MCF 10A (cell line): ENCODE measurements at regions not wholly inside any gene's neighbourhood (a gene's known extent, or its start where the extent isn't known, plus 50 kb on each side); places are given as distances from the start of the nearest gene placed in this dataset.
"Not testable (repeated sequence)": the region's sequence is repeated elsewhere in the genome, so short reads cannot be mapped to it uniquely, and the experiment has no call there.

Source experiments
- BruUV-seq: library from RNA; stranded (reverse); fragments of 400-500 nt; replicated peaks from 2 replicates; lab custom pipeline; 2021; lab: Mats Ljungman, UMichigan
- CTCF ChIA-PET: fragments of 300-600 bp; sonication (Branson Sonifier 250); formaldehyde crosslinking; extraction: SDS; loops from one replicate; lab custom pipeline; 2021; ENCODE audit warnings: antibody characterized with exemption, inconsistent platforms; lab: Yijun Ruan, JAX
- POLR2A ChIA-PET: fragments of 300-600, 350-650 bp; sonication (Branson Sonifier 250); formaldehyde crosslinking; extraction: SDS; loops from one replicate; lab custom pipeline; 2020; ENCODE audit warnings: antibody characterized with exemption, inconsistent platforms; lab: Yijun Ruan, JAX
- DNase-seq: peaks from one replicate; pipeline ENCODE4 v3.0.0-alpha.2; 2018; ENCODE audit not compliant: unreplicated experiment
- H3K27ac Mint-ChIP-seq: one replicate; pipeline ENCODE4 v1.8.0; 2022; ENCODE audit warnings: mild to moderate bottlenecking, low read depth, mixed read lengths; ENCODE audit not compliant: unreplicated experiment
- H3K27me3 Mint-ChIP-seq: one replicate; pipeline ENCODE4 v1.8.0; 2022; ENCODE audit warnings: mixed read lengths; ENCODE audit not compliant: insufficient read depth, unreplicated experiment
- H3K36me3 Mint-ChIP-seq: one replicate; pipeline ENCODE4 v1.8.0; 2022; ENCODE audit warnings: mild to moderate bottlenecking, moderate library complexity, mixed read lengths; ENCODE audit not compliant: insufficient read depth, unreplicated experiment
- H3K4me1 Mint-ChIP-seq: one replicate; pipeline ENCODE4 v1.8.0; 2022; ENCODE audit warnings: mixed read lengths; ENCODE audit not compliant: insufficient read depth, unreplicated experiment
- H3K4me3 Mint-ChIP-seq: one replicate; pipeline ENCODE4 v1.8.0; 2022; ENCODE audit warnings: mild to moderate bottlenecking, moderate library complexity, mixed read lengths; ENCODE audit not compliant: unreplicated experiment
- H3K9me3 Mint-ChIP-seq: one replicate; pipeline ENCODE4 v1.8.0; 2022; ENCODE audit warnings: mixed read lengths; ENCODE audit not compliant: unreplicated experiment
- CTCF ChIP-seq: fragments of 200-600 bp; IDR thresholded peaks from one replicate; pipeline ENCODE4 v1.8.0; 2022; ENCODE audit warnings: antibody characterized with exemption, mild to moderate bottlenecking; ENCODE audit not compliant: unreplicated experiment
- intact Hi-C: fragments of 100-400 bp; cut with micrococcal nuclease; formaldehyde crosslinking; loops from 2 replicates; pipeline ENCODE4 v1.14.1; 2022

GRCh38 chr10:118931436-118931835, 98.1 kb upstream of the NANOS1 start:
- Mint-ChIP-seq H3K4me1 (no peaks in the 10 kb centered on the region), H3K27me3 (no peaks in the 10 kb centered on the region), H3K4me3 (no peak overlapping the region), H3K27ac (no peak overlapping the region), H3K36me3 (no peaks in the 10 kb centered on the region), H3K9me3 (peaks cover 21% of the 10 kb centered on the region)
- no peak for TF ChIP-seq CTCF
- ChIA-PET POLR2A (no interaction called here), CTCF (no interaction called here)
- no TSS peak for BruUV-seq
- intact Hi-C loops = no loop called here
- DNase-seq = no peak

- intact Hi-C loops, DNase-seq, H3K4me1 Mint-ChIP-seq, H3K27me3 Mint-ChIP-seq, H3K27ac Mint-ChIP-seq, POLR2A ChIA-PET, BruUV-seq, H3K36me3 Mint-ChIP-seq, H3K4me3 Mint-ChIP-seq: not testable (repeated sequence)
- CTCF ChIA-PET = interaction anchor here (0.6 kb wide), 1 partner anchor 10 kb away, joined by 3 read pairs; no protein-coding TSS in a partner anchor
- H3K9me3 Mint-ChIP-seq = peaks cover 21% of the 10 kb centered on the region
Measured at GRCh38 chr10:118932154-118932553, 97.4 kb upstream of the NANOS1 start.

GRCh38 chr10:118937226-118937625, 92.3 kb upstream of the NANOS1 start:
- CTCF ChIA-PET = interaction anchor here (0.6 kb wide), 1 partner anchor 340 kb away, joined by 3 read pairs; no protein-coding TSS in a partner anchor
- Mint-ChIP-seq H3K4me3 (no peak overlapping the region), H3K4me1 (no peaks in the 10 kb centered on the region), H3K27ac (no peak overlapping the region), H3K36me3 (peaks cover 6% of the 10 kb centered on the region), H3K27me3 (no peaks in the 10 kb centered on the region), H3K9me3 (no peaks in the 10 kb centered on the region)
- DNase-seq = no peak
- POLR2A ChIA-PET = interaction anchor here (0.5 to 1.5 kb wide), 2 partner anchors 16 to 67 kb away, joined by 3 read pairs; no protein-coding TSS in a partner anchor
- TF ChIP-seq CTCF = no peak
- intact Hi-C loops = no loop called here
- BruUV-seq = no TSS peak

- no peaks in the 10 kb centered on the region for H3K27me3 Mint-ChIP-seq
- no peaks in the 10 kb centered on the region for H3K4me1 Mint-ChIP-seq
- H3K4me3 Mint-ChIP-seq = no peak overlapping the region
- no TSS peak for BruUV-seq
- intact Hi-C loops = no loop called here
- H3K36me3 Mint-ChIP-seq = peaks cover 6% of the 10 kb centered on the region
- ChIA-PET CTCF (no interaction called here), POLR2A (interaction anchor here (0.9 kb wide), 1 partner anchor 10 kb away, joined by 4 read pairs; no protein-coding TSS in a partner anchor)
- H3K9me3 Mint-ChIP-seq = no peaks in the 10 kb centered on the region
- H3K27ac Mint-ChIP-seq = no peak overlapping the region
- TF ChIP-seq CTCF = no peak
- DNase-seq = peak; percentile 9
Measured at GRCh38 chr10:118939211-118940007, 90.1 kb upstream of the NANOS1 start.
